Prostate gland (tissue), 2 donors: ENCODE measurements at regions not wholly inside any gene's neighbourhood (a gene's known extent, or its start where the extent isn't known, plus 50 kb on each side); places are given as distances from the start of the nearest gene placed in this dataset.

Experiments used
- DNase-seq: peaks from one replicate; pipeline ENCODE4 v3.0.0-alpha.2; 2019; ENCODE audit warnings: low spot score
- H3K27ac ChIP-seq, 2 donors: fragments of 200-600 bp; sonication (generic); 2 replicates each; pipeline ENCODE4 v1.5.1; 2017 to 2019
- H3K27me3 ChIP-seq: fragments of 200-600 bp; sonication (generic); replicated peaks from 2 replicates; pipeline ENCODE4 v1.5.1; 2019; ENCODE audit not compliant: insufficient read depth
- H3K36me3 ChIP-seq, 2 donors: fragments of 200-600 bp; sonication (generic); 1 replicate in 1 of 2; 2 replicates in 1 of 2; pipeline versions ENCODE4 v1.5.1 to v1.8.1; 2017 to 2019
- H3K4me1 ChIP-seq: fragments of 200-600 bp; sonication (generic); replicated peaks from 2 replicates; pipeline ENCODE4 v1.5.1; 2019
- H3K4me3 ChIP-seq, 2 donors: fragments of 200-600 bp; sonication (generic); 2 replicates each; pipeline ENCODE4 v1.5.1; 2017 to 2019
- H3K9me3 ChIP-seq: fragments of 200-600 bp; sonication (generic); 2 replicates; pipeline ENCODE4 v1.5.1; 2017
- POLR2A ChIP-seq: fragments of 450-650 bp; IDR thresholded peaks from one replicate; pipeline ENCODE4 v1.6.1; 2016; ENCODE audit warnings: antibody characterized with exemption, mild to moderate bottlenecking
- POLR2AphosphoS5 ChIP-seq: sonication (generic); formaldehyde crosslinking; IDR thresholded peaks from one replicate; pipeline ENCODE4 v1.6.1; 2017; ENCODE audit warnings: antibody characterized with exemption
- WGBS: methylation state at CpG from one replicate; pipeline ENCODE4 v1.1.5; 2018; 5-methylcytosine and 5-hydroxymethylcytosine counted together
- intact Hi-C: fragments of 100-400 bp; cut with DNase I; formaldehyde crosslinking; loops from one replicate; pipeline ENCODE4 v1.14.2; 2022
- TF ChIP-seq, protein P1 (sequence below), 4 experiments: fragments of 200-600 bp in 2 of 4; fragments of 450-650 bp in 2 of 4; sonication (generic) in 2 of 4; IDR thresholded peaks; 1 replicate in 3 of 4; 2 replicates in 1 of 4; pipeline ENCODE4 v1.5.1; 2016 to 2019; ENCODE audit warnings: antibody characterized with exemption in 4 of 4, mild to moderate bottlenecking in 2 of 4, moderate library complexity in 2 of 4

DNA sequence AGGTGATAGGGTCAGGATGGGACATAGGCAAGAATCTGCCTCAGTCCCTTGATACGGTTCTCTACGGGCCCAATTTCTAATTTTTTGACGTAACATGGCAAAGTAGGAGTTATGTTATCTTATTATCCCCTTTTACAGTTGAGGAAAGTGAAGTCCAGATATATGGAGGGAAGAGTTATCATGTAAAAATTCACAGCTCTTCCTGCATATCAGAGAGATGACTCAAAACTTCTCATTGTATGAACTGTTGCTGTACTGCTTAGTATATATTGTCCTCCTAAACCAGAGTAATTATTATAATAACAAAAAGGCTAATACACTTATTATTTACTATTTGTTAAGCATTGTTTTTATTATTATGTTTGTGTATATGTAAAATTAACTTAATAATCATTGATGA is 260.5 kb upstream of the IGFBP7 start:
- Histone ChIP-seq H3K36me3 (no peaks in the 10 kb centered on the region), H3K4me3 (no peak overlapping the region), H3K27ac (no peak overlapping the region), H3K27me3 (no peaks in the 10 kb centered on the region), H3K4me1 (no peaks in the 10 kb centered on the region), H3K9me3 (no peaks in the 10 kb centered on the region)
- TF ChIP-seq POLR2A = no peak
- no peak for TF ChIP-seq POLR2AphosphoS5
- TF ChIP-seq, protein P1, sequence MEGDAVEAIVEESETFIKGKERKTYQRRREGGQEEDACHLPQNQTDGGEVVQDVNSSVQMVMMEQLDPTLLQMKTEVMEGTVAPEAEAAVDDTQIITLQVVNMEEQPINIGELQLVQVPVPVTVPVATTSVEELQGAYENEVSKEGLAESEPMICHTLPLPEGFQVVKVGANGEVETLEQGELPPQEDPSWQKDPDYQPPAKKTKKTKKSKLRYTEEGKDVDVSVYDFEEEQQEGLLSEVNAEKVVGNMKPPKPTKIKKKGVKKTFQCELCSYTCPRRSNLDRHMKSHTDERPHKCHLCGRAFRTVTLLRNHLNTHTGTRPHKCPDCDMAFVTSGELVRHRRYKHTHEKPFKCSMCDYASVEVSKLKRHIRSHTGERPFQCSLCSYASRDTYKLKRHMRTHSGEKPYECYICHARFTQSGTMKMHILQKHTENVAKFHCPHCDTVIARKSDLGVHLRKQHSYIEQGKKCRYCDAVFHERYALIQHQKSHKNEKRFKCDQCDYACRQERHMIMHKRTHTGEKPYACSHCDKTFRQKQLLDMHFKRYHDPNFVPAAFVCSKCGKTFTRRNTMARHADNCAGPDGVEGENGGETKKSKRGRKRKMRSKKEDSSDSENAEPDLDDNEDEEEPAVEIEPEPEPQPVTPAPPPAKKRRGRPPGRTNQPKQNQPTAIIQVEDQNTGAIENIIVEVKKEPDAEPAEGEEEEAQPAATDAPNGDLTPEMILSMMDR (IDR thresholded peaks at IDR 0.05) = no peak
- WGBS = 94% methylated on average over 3 of the region's 3 CpGs
- no peak for DNase-seq
- intact Hi-C loops = no loop called here

DNA sequence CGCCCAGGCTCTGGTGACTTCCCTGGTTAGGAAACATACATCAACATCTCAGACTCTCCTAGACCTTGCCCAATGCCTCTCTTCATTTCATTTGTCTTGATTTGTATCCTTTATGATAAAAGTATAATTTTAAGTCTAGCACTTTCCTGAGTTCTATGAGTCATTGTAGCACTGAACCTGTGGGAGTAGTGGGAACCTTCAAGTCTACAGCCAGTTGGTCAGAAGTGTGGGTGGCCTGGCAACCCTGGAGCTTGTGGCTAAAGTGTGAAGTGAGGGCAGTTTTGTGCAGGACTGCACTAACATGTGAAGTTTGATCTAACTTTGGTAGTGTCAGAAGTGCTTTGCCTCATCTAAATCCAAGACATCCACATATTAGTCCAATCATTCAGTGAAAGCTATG is 259.3 kb upstream of the IGFBP7 start:
- no peak for DNase-seq
- Histone ChIP-seq H3K27me3 (no peaks in the 10 kb centered on the region), H3K4me1 (no peaks in the 10 kb centered on the region), H3K36me3 (no peaks in the 10 kb centered on the region), H3K4me3 (no peak overlapping the region), H3K27ac (no peak overlapping the region), H3K9me3 (no peaks in the 10 kb centered on the region)
- TF ChIP-seq, protein P1 (IDR thresholded peaks at IDR 0.05) = no peak
- TF ChIP-seq POLR2A = no peak
- TF ChIP-seq POLR2AphosphoS5 = no peak
- intact Hi-C loops = no loop called here
- WGBS = 78% methylated on average over 1 of the region's 1 CpG

DNA sequence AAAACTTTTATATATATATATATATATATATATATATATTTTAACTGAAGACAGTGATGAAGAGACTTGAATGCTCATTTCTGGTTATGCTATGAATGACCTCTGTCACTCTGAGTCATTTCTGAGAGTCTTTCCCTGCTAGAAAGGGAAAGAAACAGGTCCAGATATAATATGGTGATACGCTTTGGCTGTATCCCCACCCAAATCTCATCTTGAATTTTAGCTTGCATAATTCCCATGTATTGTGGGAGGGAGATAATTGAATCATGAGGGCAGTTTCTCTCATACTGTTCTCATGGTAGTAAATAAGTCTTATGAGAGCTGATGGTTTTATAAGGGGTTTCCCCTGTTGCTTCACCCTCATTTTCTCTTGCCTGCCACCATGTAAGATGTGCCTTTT is 254.1 kb upstream of the IGFBP7 start:
- intact Hi-C loops = no loop called here

DNA sequence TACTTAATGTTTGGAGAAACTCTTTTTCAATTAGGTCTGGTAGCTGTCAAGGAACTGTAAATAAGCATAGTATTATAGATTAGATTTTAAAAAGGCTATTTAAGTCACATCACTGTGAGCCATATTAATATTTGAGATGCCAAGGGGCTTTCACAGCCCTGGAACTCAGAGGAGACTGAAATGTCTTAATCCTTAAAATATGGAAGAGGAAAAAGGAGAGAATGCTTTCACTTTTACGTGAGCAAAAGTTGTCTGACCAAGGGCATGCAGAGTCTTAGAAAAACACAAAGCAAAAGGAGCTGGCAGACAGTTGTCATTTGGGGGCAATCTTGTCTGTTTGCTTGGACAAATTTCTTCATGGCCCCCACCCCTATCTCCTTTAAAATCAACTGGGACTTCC is 253.2 kb upstream of the IGFBP7 start:
- Histone ChIP-seq H3K27me3 (no peaks in the 10 kb centered on the region), H3K9me3 (no peaks in the 10 kb centered on the region), H3K27ac (no peak overlapping the region), H3K4me1 (no peaks in the 10 kb centered on the region), H3K4me3 (no peak overlapping the region), H3K36me3 (no peaks in the 10 kb centered on the region)
- WGBS = 26% methylated on average over 1 of the region's 1 CpG
- intact Hi-C loops = no loop called here
- DNase-seq = no peak
- TF ChIP-seq, protein P1 (IDR thresholded peaks at IDR 0.05) = no peak
- TF ChIP-seq POLR2AphosphoS5 (no peak), POLR2A (no peak)

More for the DNA sequence above, 254.1 kb upstream of the IGFBP7 start:
- Histone ChIP-seq H3K4me1 (no peaks in the 10 kb centered on the region), H3K36me3 (no peaks in the 10 kb centered on the region), H3K9me3 (no peaks in the 10 kb centered on the region), H3K27me3 (no peaks in the 10 kb centered on the region), H3K27ac (no peak overlapping the region), H3K4me3 (no peak overlapping the region)
- 100% methylated on average over 1 of the region's 1 CpG for WGBS
- no peak for DNase-seq
- no peak for TF ChIP-seq POLR2AphosphoS5
- no peak for TF ChIP-seq POLR2A
- TF ChIP-seq, protein P1 (IDR thresholded peaks at IDR 0.05) = no peak

DNA sequence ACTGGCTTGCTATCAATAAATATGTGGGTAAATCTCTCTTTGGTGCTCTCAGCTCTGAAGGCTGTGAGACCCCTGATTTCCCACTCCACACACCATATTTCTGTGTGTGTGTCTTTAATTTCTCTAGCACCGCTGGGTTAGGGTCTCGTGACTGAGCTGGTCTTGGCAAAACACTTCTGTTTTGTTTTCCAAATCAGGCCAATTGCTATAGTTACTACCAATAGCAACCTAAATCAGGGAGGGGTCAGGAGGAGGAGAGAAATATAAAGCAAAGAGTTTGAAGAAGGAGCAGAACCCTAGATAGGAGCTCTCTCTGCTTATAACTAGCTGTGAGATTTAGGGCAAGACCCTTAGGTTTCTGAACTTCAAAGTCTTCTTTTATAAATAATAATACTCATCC is 250.5 kb upstream of the IGFBP7 start:
- Histone ChIP-seq H3K4me1 (no peaks in the 10 kb centered on the region), H3K36me3 (no peaks in the 10 kb centered on the region), H3K4me3 (no peak overlapping the region), H3K27ac (no peak overlapping the region), H3K9me3 (no peaks in the 10 kb centered on the region), H3K27me3 (no peaks in the 10 kb centered on the region)
- 81% methylated on average over 2 of the region's 2 CpGs for WGBS
- TF ChIP-seq POLR2AphosphoS5 (no peak), POLR2A (no peak)
- TF ChIP-seq, protein P1 (IDR thresholded peaks at IDR 0.05) = no peak
- intact Hi-C loops = no loop called here
- no peak for DNase-seq
